Thymus (tissue), 11 donors: ENCODE measurements at regions not wholly inside any gene's neighbourhood (a gene's known extent, or its start where the extent isn't known, plus 50 kb on each side); places are given as distances from the start of the nearest gene placed in this dataset.
A peak's percentile ranks its signal among the peaks of the same experiment; 100 is the strongest.

Experiments
- DNase-seq, 9 donors: peaks; one replicate each; pipeline ENCODE4 v3.0.0-alpha.2; 2013; ENCODE audit warnings: low spot score in 9 of 9, low read depth in 6 of 9, missing footprints in 1 of 9
- H3K27ac ChIP-seq, 2 donors: one replicate each; pipeline ENCODE4 v1.5.1; 2013; ENCODE audit warnings: control low read depth in 1 of 2, low read depth in 1 of 2, low read length in 1 of 2, mild to moderate bottlenecking in 1 of 2, moderate library complexity in 1 of 2
- H3K27me3 ChIP-seq, 2 donors: one replicate each; pipeline ENCODE4 v1.5.1; 2013; ENCODE audit warnings: low read length in 1 of 2; ENCODE audit not compliant: control insufficient read depth in 2 of 2, insufficient read depth in 1 of 2
- H3K36me3 ChIP-seq, 2 donors: one replicate each; pipeline ENCODE4 v1.5.1; 2013; ENCODE audit warnings: low read length in 1 of 2, mild to moderate bottlenecking in 1 of 2, moderate library complexity in 1 of 2; ENCODE audit not compliant: control insufficient read depth in 2 of 2, insufficient read depth in 2 of 2
- H3K4me1 ChIP-seq, 2 donors: one replicate each; pipeline ENCODE4 v1.5.1; 2013; ENCODE audit warnings: low read length in 2 of 2; ENCODE audit not compliant: control insufficient read depth in 2 of 2, insufficient read depth in 2 of 2
- H3K4me3 ChIP-seq, 2 donors: one replicate each; pipeline ENCODE4 v1.5.1; 2013; ENCODE audit warnings: low read length in 2 of 2, control low read depth in 1 of 2, mild to moderate bottlenecking in 1 of 2
- H3K9me3 ChIP-seq, 2 donors: one replicate each; pipeline ENCODE4 v1.5.1; 2013; ENCODE audit warnings: low read length in 1 of 2, mild to moderate bottlenecking in 1 of 2; ENCODE audit not compliant: control insufficient read depth in 2 of 2, insufficient read depth in 1 of 2
- WGBS: extraction: QIAGEN DNeasy Blood & Tissue Kit; methylation state at CpG from one replicate; pipeline ENCODE4 v1.1.7; 2013; 5-methylcytosine and 5-hydroxymethylcytosine counted together
- donor health status: healthy.

DNA sequence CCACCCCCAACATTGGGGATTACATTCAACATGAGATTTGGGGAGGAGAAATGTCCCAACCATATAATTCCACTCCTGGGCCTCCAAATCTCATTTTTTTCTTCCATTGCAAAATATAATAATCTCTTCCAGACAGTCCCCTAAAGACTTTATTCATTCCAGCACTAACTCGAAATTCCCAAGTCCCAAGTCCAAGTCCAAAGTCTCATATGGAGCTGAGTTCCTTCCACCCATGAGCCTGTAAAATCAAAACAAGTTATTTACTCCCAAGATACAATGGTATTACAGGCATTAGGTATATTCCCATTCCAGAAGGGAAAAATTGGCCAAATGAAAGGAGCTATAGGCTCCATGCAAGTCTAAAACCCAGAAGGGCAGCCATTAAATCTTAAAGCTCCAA is 56.7 kb downstream of the P2RY1 start:
- Histone ChIP-seq H3K27me3 (no peaks in the 10 kb centered on the region), H3K9me3 (no peaks in the 10 kb centered on the region), H3K36me3 (no peaks in the 10 kb centered on the region), H3K27ac (no peak overlapping the region), H3K4me1 (no peaks in the 10 kb centered on the region), H3K4me3 (no peak overlapping the region)
- WGBS = 94% methylated on average over 1 of the region's 1 CpG
- no peak for DNase-seq

DNA sequence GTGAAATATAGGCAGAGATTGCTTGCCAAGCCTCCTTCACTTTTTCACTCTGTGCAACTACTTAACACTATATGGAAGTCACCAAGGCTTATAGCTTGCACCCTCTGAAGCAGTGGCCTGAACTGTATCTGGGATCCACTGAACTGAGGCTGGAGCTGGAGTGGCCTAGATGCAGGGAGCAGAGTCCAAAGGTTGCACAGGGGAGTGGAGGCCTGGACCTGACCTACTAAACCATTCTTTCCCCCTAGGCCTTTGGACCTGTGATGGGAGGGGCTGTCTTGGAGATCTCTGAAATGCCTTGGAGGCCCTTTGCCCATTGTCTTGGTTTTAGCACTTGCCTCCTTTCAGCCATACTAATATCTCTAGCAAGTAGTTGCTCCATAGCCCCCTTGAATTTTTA is 57.5 kb downstream of the P2RY1 start:
- no peak overlapping the region for H3K27ac ChIP-seq
- H3K27me3 ChIP-seq = no peaks in the 10 kb centered on the region
- H3K4me1 ChIP-seq = no peaks in the 10 kb centered on the region
- DNase-seq = no peak
- H3K36me3 ChIP-seq = no peaks in the 10 kb centered on the region
- H3K4me3 ChIP-seq = no peak overlapping the region
- H3K9me3 ChIP-seq = no peaks in the 10 kb centered on the region

DNA sequence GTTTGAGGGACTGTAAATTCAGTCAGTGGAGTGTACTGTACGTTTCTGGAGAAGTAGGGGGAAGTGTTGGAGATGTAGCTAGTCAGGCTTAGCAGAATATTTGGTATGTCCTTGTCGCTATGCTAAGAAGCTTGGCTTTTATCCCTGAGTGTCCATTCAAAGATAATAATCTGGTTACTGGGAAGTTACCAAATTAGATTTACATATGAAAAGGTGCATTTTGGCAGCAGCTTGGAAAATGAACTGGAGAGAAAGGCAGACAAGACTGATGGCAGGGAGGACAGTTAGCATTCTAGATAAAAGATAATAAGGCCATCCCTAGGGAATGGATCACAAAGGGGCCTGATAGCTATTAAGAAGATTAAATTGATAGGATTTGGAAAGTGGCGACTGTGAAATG is 58.7 kb downstream of the P2RY1 start:
- 58% methylated on average over 3 of the region's 3 CpGs for WGBS
- DNase-seq = no peak
- no peaks in the 10 kb centered on the region for H3K9me3 ChIP-seq
- no peaks in the 10 kb centered on the region for H3K36me3 ChIP-seq
- H3K27ac ChIP-seq = no peak overlapping the region
- no peaks in the 10 kb centered on the region for H3K27me3 ChIP-seq
- no peaks in the 10 kb centered on the region for H3K4me1 ChIP-seq
- no peak overlapping the region for H3K4me3 ChIP-seq

DNA sequence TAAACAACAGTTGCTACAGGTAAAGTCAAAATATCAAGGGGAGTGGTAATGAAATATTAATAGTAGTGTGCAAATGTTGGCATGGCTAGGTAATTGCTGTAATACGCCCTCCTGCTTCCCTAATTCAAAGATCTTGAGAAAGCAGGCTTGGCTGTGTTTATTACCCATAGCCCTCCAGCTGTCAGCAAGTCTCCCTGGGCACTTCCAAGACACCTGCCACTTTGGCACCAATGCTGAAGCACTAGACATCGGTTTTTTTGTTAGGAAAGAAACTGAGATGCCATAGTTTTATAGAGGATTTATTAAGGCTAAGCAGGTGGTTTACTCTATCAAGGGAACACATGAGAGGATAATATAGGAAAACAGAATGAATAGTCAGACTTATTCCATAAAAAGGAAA is 64.4 kb downstream of the P2RY1 start:
- Histone ChIP-seq H3K36me3 (no peaks in the 10 kb centered on the region), H3K4me1 (no peaks in the 10 kb centered on the region), H3K9me3 (no peaks in the 10 kb centered on the region), H3K4me3 (no peak overlapping the region), H3K27me3 (no peaks in the 10 kb centered on the region), H3K27ac (no peak overlapping the region)
- no peak for DNase-seq
- 97% methylated on average over 2 of the region's 2 CpGs for WGBS

DNA sequence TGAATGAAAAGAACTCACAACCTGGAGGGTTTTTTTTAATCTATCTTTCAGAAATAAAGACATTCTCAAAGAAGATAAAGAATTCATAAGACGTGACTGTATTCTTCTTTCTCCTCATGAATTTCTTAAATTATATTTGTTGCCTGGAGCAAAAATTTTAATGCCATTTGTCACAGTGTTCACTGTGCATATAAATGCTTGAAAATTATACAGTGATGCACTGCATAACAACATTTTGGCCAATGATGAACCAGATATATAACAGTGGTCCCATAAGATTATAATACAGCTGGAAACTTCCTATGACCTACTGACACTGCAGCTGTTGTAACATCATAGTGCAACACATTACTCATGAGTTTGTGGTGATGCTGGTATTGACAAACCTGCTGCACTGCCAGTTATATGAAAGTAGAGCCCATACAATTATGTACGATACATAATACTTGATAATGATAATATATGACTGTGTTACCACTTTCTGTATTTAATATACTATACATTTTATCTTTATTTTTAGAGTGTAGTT is 67.3 kb downstream of the P2RY1 start:
- H3K36me3 ChIP-seq = no peaks in the 10 kb centered on the region
- no peak overlapping the region for H3K4me3 ChIP-seq
- H3K27me3 ChIP-seq = no peaks in the 10 kb centered on the region
- H3K9me3 ChIP-seq = no peaks in the 10 kb centered on the region
- H3K27ac ChIP-seq = no peak overlapping the region
- H3K4me1 ChIP-seq = no peaks in the 10 kb centered on the region
- WGBS = 98% methylated on average over 2 of the region's 2 CpGs
- no peak for DNase-seq

DNA sequence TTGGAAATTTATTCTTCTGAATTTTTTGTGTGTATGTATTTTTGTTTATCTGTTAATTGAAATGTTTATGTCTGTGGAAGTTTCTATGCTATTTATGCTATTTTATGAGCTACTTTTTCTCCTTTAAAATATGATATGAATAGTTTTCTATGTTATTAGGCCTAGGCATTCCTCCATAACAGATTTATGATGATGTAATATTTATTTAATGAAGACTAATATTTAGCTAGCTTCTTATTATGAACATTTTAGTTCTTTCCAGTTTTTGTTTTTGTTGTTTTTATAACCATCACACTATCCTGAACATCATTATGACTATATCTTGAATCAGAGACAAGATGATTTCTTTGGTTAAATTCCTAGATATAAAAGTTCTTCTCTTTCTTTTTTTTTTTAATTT is 70.7 kb downstream of the P2RY1 start:
- Histone ChIP-seq H3K4me1 (no peaks in the 10 kb centered on the region), H3K4me3 (no peak overlapping the region), H3K9me3 (no peaks in the 10 kb centered on the region), H3K27ac (no peak overlapping the region), H3K27me3 (no peaks in the 10 kb centered on the region), H3K36me3 (no peaks in the 10 kb centered on the region)
- no peak for DNase-seq

DNA sequence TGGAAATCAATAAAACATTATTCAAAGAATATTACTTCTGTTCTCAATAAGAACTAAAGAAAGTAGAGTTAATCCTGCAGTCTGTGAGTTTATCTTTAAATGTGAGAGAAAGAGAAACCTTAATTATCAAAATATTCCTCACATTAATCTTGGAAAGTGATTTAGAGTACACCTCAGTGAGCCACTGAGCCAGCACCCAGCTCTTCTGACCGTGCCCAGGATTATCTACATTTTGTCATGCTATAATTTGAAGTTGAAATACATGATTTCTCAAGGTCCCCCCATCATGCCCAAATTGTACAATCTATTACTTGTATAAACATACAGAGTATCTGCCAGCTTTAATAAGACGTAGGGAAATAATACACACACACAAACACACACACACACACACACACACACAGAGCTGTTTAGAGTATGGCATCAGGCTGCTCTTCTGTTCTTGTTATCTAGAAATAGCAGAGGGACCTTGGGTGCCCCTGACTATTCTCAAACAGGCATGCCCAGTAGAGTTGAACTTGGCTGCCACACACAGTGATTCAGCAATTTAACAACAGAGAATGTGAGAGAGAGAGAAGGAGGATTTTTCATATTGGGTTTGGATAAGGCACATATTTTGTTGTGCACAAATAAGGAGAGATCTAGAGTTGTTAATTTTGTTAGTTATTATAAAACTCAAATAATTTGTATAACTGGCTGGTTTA is 74.4 kb downstream of the P2RY1 start:
- DNase-seq = no peak
- WGBS = 84% methylated on average over 2 of the region's 2 CpGs
- Histone ChIP-seq H3K9me3 (no peaks in the 10 kb centered on the region), H3K4me1 (no peaks in the 10 kb centered on the region), H3K27me3 (no peaks in the 10 kb centered on the region), H3K27ac (no peak overlapping the region), H3K36me3 (no peaks in the 10 kb centered on the region), H3K4me3 (no peak overlapping the region)

DNA sequence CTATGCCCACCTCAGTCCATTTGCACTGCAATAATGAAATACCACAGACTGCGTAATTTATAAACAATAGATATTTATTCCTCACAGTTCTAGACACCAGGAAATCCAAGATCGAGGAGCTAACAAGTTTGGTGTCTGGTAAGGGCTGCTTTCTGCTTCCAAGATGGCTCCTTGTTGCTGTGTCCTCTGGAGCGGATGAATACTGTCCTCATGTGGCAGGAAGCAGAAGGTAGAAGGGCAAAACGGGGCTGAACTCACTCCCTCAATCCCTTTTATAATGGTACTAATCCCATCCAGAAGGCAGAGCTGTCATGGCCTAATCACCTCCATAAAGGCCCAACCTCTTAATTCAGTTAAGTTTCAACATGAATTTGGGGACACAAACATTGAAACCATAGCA is 75.3 kb downstream of the P2RY1 start:
- no peaks in the 10 kb centered on the region for H3K9me3 ChIP-seq
- WGBS = 96% methylated on average over 4 of the region's 4 CpGs
- no peak overlapping the region for H3K4me3 ChIP-seq
- no peak for DNase-seq
- no peaks in the 10 kb centered on the region for H3K4me1 ChIP-seq
- H3K27ac ChIP-seq = no peak overlapping the region
- H3K36me3 ChIP-seq = no peaks in the 10 kb centered on the region
- no peaks in the 10 kb centered on the region for H3K27me3 ChIP-seq

DNA sequence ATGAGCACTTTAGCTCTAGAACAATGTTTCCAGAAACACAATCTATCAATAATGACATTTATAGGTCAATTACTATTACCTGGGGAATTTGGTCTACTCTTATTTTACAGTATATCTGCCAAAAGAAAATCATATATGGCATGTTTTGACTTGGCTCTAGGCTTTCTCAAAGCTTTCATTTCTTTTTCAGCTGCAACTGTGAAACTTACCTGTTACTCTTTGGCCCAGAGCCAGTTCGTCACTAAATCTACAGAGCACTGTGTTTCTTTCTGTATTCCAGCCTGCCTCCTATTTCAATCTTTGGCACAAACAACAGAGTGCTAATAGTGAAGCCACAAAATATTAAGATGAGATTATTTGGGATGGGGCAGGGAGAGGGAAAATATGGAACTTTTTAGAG is 76.0 kb downstream of the P2RY1 start:
- DNase-seq = peak in 2 of 9 donors; percentile 0 to 31
- WGBS = 85% methylated on average over 1 of the region's 1 CpG

More for the DNA sequence above, 76.0 kb downstream of the P2RY1 start:
- no peaks in the 10 kb centered on the region for H3K27me3 ChIP-seq
- no peaks in the 10 kb centered on the region for H3K36me3 ChIP-seq
- no peak overlapping the region for H3K27ac ChIP-seq
- H3K4me1 ChIP-seq = no peaks in the 10 kb centered on the region
- no peaks in the 10 kb centered on the region for H3K9me3 ChIP-seq
- H3K4me3 ChIP-seq = no peak overlapping the region
